PFSK-1 (cell line): ENCODE measurements at regions not wholly inside any gene's neighbourhood (a gene's known extent, or its start where the extent isn't known, plus 50 kb on each side); places are given as distances from the start of the nearest gene placed in this dataset.

Experiments used
- FOXP2 ChIP-seq: optimal IDR thresholded peaks from 2 replicates; pipeline ENCODE3; 2011; ENCODE audit warnings: borderline replicate concordance, control low read depth, inconsistent platforms; ENCODE audit not compliant: insufficient read depth; ENCODE audit errors: extremely low read length, extremely low read depth
- POLR2AphosphoS5 ChIP-seq: IDR thresholded peaks from 2 replicates; pipeline ENCODE4 v1.6.1; 2012; ENCODE audit warnings: low read depth, mild to moderate bottlenecking, control low read depth, low read length, moderate library complexity
- SIN3A ChIP-seq: IDR thresholded peaks from 2 replicates; pipeline ENCODE4 v1.6.1; 2012; ENCODE audit warnings: mild to moderate bottlenecking, low read length, moderate library complexity, borderline replicate concordance; ENCODE audit not compliant: insufficient read depth
- TAF1 ChIP-seq: IDR thresholded peaks from 2 replicates; pipeline ENCODE4 v1.6.1; 2012; ENCODE audit warnings: low read length, control low read depth, borderline replicate concordance; ENCODE audit not compliant: insufficient read depth
- TF ChIP-seq, protein P1 (sequence below), 2 experiments: IDR thresholded peaks; 2 replicates each; pipeline versions ENCODE4 v1.6.1 to v1.8.0; 2011 to 2012; ENCODE audit warnings: low read depth in 2 of 2, low read length in 2 of 2, control low read depth in 1 of 2, inconsistent platforms in 1 of 2, mild to moderate bottlenecking in 1 of 2, moderate library complexity in 1 of 2; ENCODE audit not compliant: insufficient read depth in 1 of 2

DNA sequence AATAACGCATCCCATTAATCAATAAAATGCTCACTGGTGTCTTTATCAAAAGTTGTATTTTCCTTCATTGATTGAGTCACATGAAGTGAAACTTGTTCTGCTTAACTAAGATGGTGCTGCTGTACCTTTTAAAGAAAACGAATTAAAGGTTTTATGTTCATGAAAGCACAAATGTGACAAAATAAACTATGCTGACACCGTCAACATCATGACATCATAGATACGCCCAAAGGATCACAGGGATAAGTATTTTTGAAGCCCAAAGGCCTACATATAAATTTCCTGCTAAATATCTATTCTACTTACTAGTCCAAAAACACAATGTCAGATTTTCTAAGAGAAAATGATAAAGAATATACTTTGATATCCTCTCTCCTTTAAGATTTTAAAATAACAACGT is 94.4 kb downstream of the FAM217A start:
- TF ChIP-seq SIN3A (no peak), POLR2AphosphoS5 (no peak), FOXP2 (no peak), TAF1 (no peak)
- TF ChIP-seq, protein P1, sequence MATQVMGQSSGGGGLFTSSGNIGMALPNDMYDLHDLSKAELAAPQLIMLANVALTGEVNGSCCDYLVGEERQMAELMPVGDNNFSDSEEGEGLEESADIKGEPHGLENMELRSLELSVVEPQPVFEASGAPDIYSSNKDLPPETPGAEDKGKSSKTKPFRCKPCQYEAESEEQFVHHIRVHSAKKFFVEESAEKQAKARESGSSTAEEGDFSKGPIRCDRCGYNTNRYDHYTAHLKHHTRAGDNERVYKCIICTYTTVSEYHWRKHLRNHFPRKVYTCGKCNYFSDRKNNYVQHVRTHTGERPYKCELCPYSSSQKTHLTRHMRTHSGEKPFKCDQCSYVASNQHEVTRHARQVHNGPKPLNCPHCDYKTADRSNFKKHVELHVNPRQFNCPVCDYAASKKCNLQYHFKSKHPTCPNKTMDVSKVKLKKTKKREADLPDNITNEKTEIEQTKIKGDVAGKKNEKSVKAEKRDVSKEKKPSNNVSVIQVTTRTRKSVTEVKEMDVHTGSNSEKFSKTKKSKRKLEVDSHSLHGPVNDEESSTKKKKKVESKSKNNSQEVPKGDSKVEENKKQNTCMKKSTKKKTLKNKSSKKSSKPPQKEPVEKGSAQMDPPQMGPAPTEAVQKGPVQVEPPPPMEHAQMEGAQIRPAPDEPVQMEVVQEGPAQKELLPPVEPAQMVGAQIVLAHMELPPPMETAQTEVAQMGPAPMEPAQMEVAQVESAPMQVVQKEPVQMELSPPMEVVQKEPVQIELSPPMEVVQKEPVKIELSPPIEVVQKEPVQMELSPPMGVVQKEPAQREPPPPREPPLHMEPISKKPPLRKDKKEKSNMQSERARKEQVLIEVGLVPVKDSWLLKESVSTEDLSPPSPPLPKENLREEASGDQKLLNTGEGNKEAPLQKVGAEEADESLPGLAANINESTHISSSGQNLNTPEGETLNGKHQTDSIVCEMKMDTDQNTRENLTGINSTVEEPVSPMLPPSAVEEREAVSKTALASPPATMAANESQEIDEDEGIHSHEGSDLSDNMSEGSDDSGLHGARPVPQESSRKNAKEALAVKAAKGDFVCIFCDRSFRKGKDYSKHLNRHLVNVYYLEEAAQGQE (IDR thresholded peaks at IDR 0.05; ENCODE audit: insufficient read depth in 1 of 2, low read depth in 2 of 2, low read length in 2 of 2): no peak
